HL-60 (cell line): ENCODE measurements at regions not wholly inside any gene's neighbourhood (a gene's known extent, or its start where the extent isn't known, plus 50 kb on each side); places are given as distances from the start of the nearest gene placed in this dataset.

Experiments used
- CTCF ChIP-seq: IDR thresholded peaks from one replicate; pipeline ENCODE4 v1.5.1; 2011; ENCODE audit warnings: low read length, control low read depth, inconsistent platforms; ENCODE audit not compliant: insufficient read depth
- POLR2AphosphoS5 ChIP-seq: IDR thresholded peaks from 2 replicates; pipeline ENCODE4 v1.6.1; 2012; ENCODE audit warnings: low read depth
- REST ChIP-seq: IDR thresholded peaks from 2 replicates; pipeline ENCODE4 v1.6.1; 2012; ENCODE audit warnings: low read depth; ENCODE audit not compliant: insufficient replicate concordance
- SPI1 ChIP-seq: IDR thresholded peaks from 2 replicates; pipeline ENCODE4 v1.6.1; 2012; ENCODE audit warnings: low read depth, mild to moderate bottlenecking, borderline replicate concordance

- TF ChIP-seq CTCF (no peak), POLR2AphosphoS5 (no peak), SPI1 (no peak), REST (no peak)
Observed at GRCh38 chr9:73270967-73271721, 119.5 kb downstream of the ANXA1 start.
